HepG2 (cell line): ENCODE measurements at regions not wholly inside any gene's neighbourhood (a gene's known extent, or its start where the extent isn't known, plus 50 kb on each side); places are given as distances from the start of the nearest gene placed in this dataset.

ENCODE experiments used
- ATAC-seq: fragments of 200-7000 bp; cut with Tn5 transposase; 3 replicates; pipeline ENCODE4 v1.9.1; 2020; ENCODE audit warnings: mild to moderate bottlenecking, moderate library complexity
- BruUV-seq: library from RNA; stranded (reverse); fragments of 400-500 nt; replicated peaks from 2 replicates; lab custom pipeline; 2021; lab: Mats Ljungman, UMichigan
- CTCF ChIA-PET: fragments of 300-600 bp; formaldehyde crosslinking; extraction: SDS; loops from one replicate; lab custom pipeline; 2021; ENCODE audit warnings: low total read pairs, inconsistent platforms, low intra/inter-chr PET ratio; lab: Yijun Ruan, JAX
- POLR2A ChIA-PET: fragments of 350-600 bp; sonication (Branson Sonifier 250); formaldehyde crosslinking; loops from one replicate; lab custom pipeline; 2020; ENCODE audit warnings: antibody characterized with exemption, inconsistent platforms; lab: Yijun Ruan, JAX
- DNase-seq: peaks from one replicate; pipeline ENCODE4 v3.0.0-alpha.2; 2015; ENCODE audit warnings: low spot score
- FAIRE-seq: peaks from 3 replicates; lab custom pipeline; 2011; peaks lifted over from hg19 to GRCh38; lab: Jason Lieb, UNC
- H2AFZ ChIP-seq: one replicate; pipeline ENCODE4 v1.6.1; 2011; ENCODE audit warnings: low read length, inconsistent platforms
- H3K27ac ChIP-seq: fragments of 300-600 bp; 3 replicates; pipeline ENCODE4 v1.8.0; 2011; ENCODE audit warnings: mixed run types, mild to moderate bottlenecking, mixed read lengths, low read length, inconsistent platforms; ENCODE audit not compliant: insufficient read depth; ENCODE audit errors: extremely low read length
- H3K27me3 ChIP-seq, 2 experiments: fragments of 200-600 bp in 1 of 2; 2 replicates in 1 of 2; 3 replicates in 1 of 2; pipeline versions ENCODE4 v1.6.0 to v1.8.0; 2011; ENCODE audit warnings: low read length in 2 of 2, mild to moderate bottlenecking in 2 of 2, moderate library complexity in 2 of 2, inconsistent platforms in 1 of 2; ENCODE audit not compliant: insufficient read depth in 2 of 2, control insufficient read depth in 1 of 2
- H3K36me3 ChIP-seq, 2 experiments: fragments of 200-600 bp in 1 of 2; replicated peaks in 1 of 2; 2 replicates in 1 of 2; 3 replicates in 1 of 2; pipeline versions ENCODE4 v1.5.1 to v1.8.0; 2011; ENCODE audit warnings: low read length in 2 of 2, inconsistent platforms in 1 of 2; ENCODE audit not compliant: insufficient read depth in 2 of 2, control insufficient read depth in 1 of 2
- H3K4me1 ChIP-seq: 2 replicates; pipeline ENCODE4 v1.5.1; 2012; ENCODE audit warnings: low read length, inconsistent platforms; ENCODE audit not compliant: insufficient read depth
- H3K4me2 ChIP-seq: 2 replicates; pipeline ENCODE4 v1.6.0; 2011; ENCODE audit warnings: low read depth, low read length, inconsistent platforms
- H3K4me3 ChIP-seq, 3 experiments: fragments of 200-600 bp in 1 of 3; sonication (generic), shearing (Covaris generic) in 1 of 3; replicated peaks in 1 of 3; 2 replicates each; pipeline ENCODE4 v1.5.1; 2011 to 2016; ENCODE audit warnings: low read length in 3 of 3, inconsistent platforms in 2 of 3, low read depth in 2 of 3, mild to moderate bottlenecking in 2 of 3, control low read depth in 1 of 3, mixed read lengths in 1 of 3; ENCODE audit not compliant: insufficient read depth in 1 of 3
- H3K79me2 ChIP-seq: one replicate; pipeline ENCODE4 v1.6.1; 2011; ENCODE audit warnings: low read length, inconsistent platforms; ENCODE audit not compliant: insufficient read depth
- H3K9ac ChIP-seq: 2 replicates; pipeline ENCODE4 v1.6.0; 2011; ENCODE audit warnings: mild to moderate bottlenecking, low read depth, low read length, inconsistent platforms; ENCODE audit not compliant: insufficient read depth
- H3K9me3 ChIP-seq: 2 replicates; pipeline ENCODE4 v1.5.1; 2012; ENCODE audit warnings: mild to moderate bottlenecking, low read length
- H4K20me1 ChIP-seq: 2 replicates; pipeline ENCODE4 v1.6.0; 2011; ENCODE audit warnings: inconsistent platforms, mild to moderate bottlenecking, low read length, moderate library complexity; ENCODE audit not compliant: insufficient read depth
- ATM ChIP-seq: fragments of 450-650 bp; IDR thresholded peaks from 2 replicates; pipeline ENCODE4 v1.7.1; 2017; ENCODE audit warnings: mild to moderate bottlenecking, borderline replicate concordance
- CBFB ChIP-seq: sonication (generic); formaldehyde crosslinking; IDR thresholded peaks from 2 replicates; pipeline ENCODE4 v1.4.0; 2020; ENCODE audit warnings: missing genetic modification reagents
- ELK4 ChIP-seq: sonication (generic); formaldehyde crosslinking; IDR thresholded peaks from 2 replicates; pipeline ENCODE4 v1.9.0; 2021; ENCODE audit warnings: missing genetic modification reagents, borderline replicate concordance
- HNRNPK ChIP-seq: fragments of 200-400 bp; formaldehyde crosslinking; IDR thresholded peaks from 2 replicates; pipeline ENCODE4 v1.6.1; 2018; ENCODE audit warnings: low read length, low read depth, moderate library complexity, mild to moderate bottlenecking; ENCODE audit not compliant: poor library complexity, severe bottlenecking
- MXD3 ChIP-seq: IDR thresholded peaks from 2 replicates; pipeline ENCODE4 v1.6.1; 2016; ENCODE audit warnings: mild to moderate bottlenecking, missing biosample characterization, missing genetic modification reagents
- RFXAP ChIP-seq: sonication (generic); formaldehyde crosslinking; IDR thresholded peaks from 2 replicates; pipeline ENCODE4 v1.4.0; 2020; ENCODE audit warnings: missing genetic modification reagents, borderline replicate concordance
- SP140L ChIP-seq: sonication (generic); formaldehyde crosslinking; IDR thresholded peaks from 2 replicates; pipeline ENCODE4 v1.4.0; 2020; ENCODE audit warnings: missing genetic modification reagents, borderline replicate concordance
- TFAP4 ChIP-seq: sonication (generic); IDR thresholded peaks from 2 replicates; pipeline ENCODE4 v1.6.1; 2016; ENCODE audit warnings: low read depth, borderline replicate concordance
- U2AF2 ChIP-seq: fragments of 200-400 bp; formaldehyde crosslinking; IDR thresholded peaks from 2 replicates; pipeline ENCODE4 v1.6.1; 2017; ENCODE audit warnings: low read depth, mild to moderate bottlenecking, low read length
- XRCC5 ChIP-seq: fragments of 200-400 bp; formaldehyde crosslinking; optimal IDR thresholded peaks from 2 replicates; pipeline ENCODE3; 2017; ENCODE audit warnings: mild to moderate bottlenecking, low read length
- ZBTB7A ChIP-seq: sonication (generic); formaldehyde crosslinking; IDR thresholded peaks from 2 replicates; pipeline ENCODE4 v1.8.0; 2022; ENCODE audit warnings: mild to moderate bottlenecking, missing genetic modification reagents
- ZNF136 ChIP-seq: sonication (generic); formaldehyde crosslinking; IDR thresholded peaks from 2 replicates; pipeline ENCODE4 v1.8.1; 2022; ENCODE audit warnings: low read depth, mild to moderate bottlenecking, moderate library complexity, missing genetic modification reagents
- ZNF180 ChIP-seq: sonication (generic); formaldehyde crosslinking; IDR thresholded peaks from 2 replicates; pipeline ENCODE4 v1.4.0; 2020; ENCODE audit warnings: low read depth, missing genetic modification reagents, borderline replicate concordance
- ZNF34 ChIP-seq: sonication (generic); formaldehyde crosslinking; IDR thresholded peaks from 2 replicates; pipeline ENCODE4 v1.4.0; 2020; ENCODE audit warnings: mild to moderate bottlenecking, missing genetic modification reagents, borderline replicate concordance
- ZNF350 ChIP-seq: sonication (generic); formaldehyde crosslinking; IDR thresholded peaks from 2 replicates; pipeline ENCODE4 v1.4.0; 2020; ENCODE audit warnings: mild to moderate bottlenecking, low read depth, missing genetic modification reagents, borderline replicate concordance
- ZNF543 ChIP-seq: sonication (generic); formaldehyde crosslinking; IDR thresholded peaks from 2 replicates; pipeline ENCODE4 v1.4.0; 2020; ENCODE audit warnings: mild to moderate bottlenecking, missing genetic modification reagents
- ZNF589 ChIP-seq: sonication (generic); formaldehyde crosslinking; conservative IDR thresholded peaks from 2 replicates; pipeline ENCODE4 v1.8.0; 2022; ENCODE audit warnings: mild to moderate bottlenecking, moderate library complexity, missing genetic modification reagents
- ZNF850 ChIP-seq: sonication (generic); formaldehyde crosslinking; conservative IDR thresholded peaks from 2 replicates; pipeline ENCODE4 v1.9.0; 2021; ENCODE audit warnings: mild to moderate bottlenecking, missing genetic modification reagents
- WGBS: methylation state at CpG from one replicate; pipeline ENCODE4 v1.1.6; 2017; ENCODE audit warnings: low lambda C conversion rate; 5-methylcytosine and 5-hydroxymethylcytosine counted together
- in situ Hi-C: cut with HindIII; loops from 2 replicates; pipeline ENCODE4 v1.10.0; 2017; ENCODE audit warnings: low pct_unique_long_range_greater_than_20kb; ENCODE audit not compliant: extremely low pct_ligation_motif_present
- intact Hi-C: fragments of 100-400 bp; cut with micrococcal nuclease; formaldehyde crosslinking; loops from one replicate; pipeline ENCODE4 v1.10.0; 2022; ENCODE audit not compliant: unreplicated experiment

GRCh38 chr11:28417601-28418323, 309.6 kb downstream of the METTL15 start:
- H4K20me1 ChIP-seq = no peaks in the 10 kb centered on the region
- ATAC-seq = no peak
- POLR2A ChIA-PET = no interaction called here
- no peak overlapping the region for H3K4me2 ChIP-seq
- H3K9me3 ChIP-seq = no peaks in the 10 kb centered on the region
- no peaks in the 10 kb centered on the region for H3K4me1 ChIP-seq
- H3K9ac ChIP-seq = no peak overlapping the region
- H2AFZ ChIP-seq = no peak overlapping the region
- CTCF ChIA-PET = no interaction called here
- 59% methylated on average over 5 of the region's 5 CpGs for WGBS
- BruUV-seq = no TSS peak
- H3K27me3 ChIP-seq = no peaks in the 10 kb centered on the region
- H3K36me3 ChIP-seq = no peaks in the 10 kb centered on the region
- in situ Hi-C loops = no loop called here
- no peak for DNase-seq
- TF ChIP-seq RFXAP (CRISPR knock-in tag) (no peak), TFAP4 (no peak), ZBTB7A (no peak), ATM (no peak), ZNF34 (CRISPR knock-in tag) (no peak), ZNF543 (no peak)
- FAIRE-seq = no peak
- H3K4me3 ChIP-seq = no peak overlapping the region
- H3K27ac ChIP-seq = no peak overlapping the region
- intact Hi-C loops = no loop called here
- no peaks in the 10 kb centered on the region for H3K79me2 ChIP-seq

- H3K36me3 ChIP-seq = no peaks in the 10 kb centered on the region
- no peak overlapping the region for H3K27ac ChIP-seq
- H3K9me3 ChIP-seq = no peaks in the 10 kb centered on the region
- CTCF ChIA-PET = no interaction called here
- DNase-seq (no peak), FAIRE-seq (no peak), ATAC-seq (no peak)
- no peak overlapping the region for H2AFZ ChIP-seq
- H3K4me1 ChIP-seq = no peaks in the 10 kb centered on the region
- intact Hi-C loops = no loop called here
- no peak overlapping the region for H3K9ac ChIP-seq
- no peak overlapping the region for H3K4me2 ChIP-seq
- no peak overlapping the region for H3K4me3 ChIP-seq
- H3K79me2 ChIP-seq = no peaks in the 10 kb centered on the region
- no peaks in the 10 kb centered on the region for H3K27me3 ChIP-seq
- BruUV-seq = no TSS peak
- POLR2A ChIA-PET = no interaction called here
- H4K20me1 ChIP-seq = no peaks in the 10 kb centered on the region
- in situ Hi-C loops = no loop called here
- no peak for TF ChIP-seq ZNF350 (CRISPR knock-in tag)
- no peak for TF ChIP-seq HNRNPK
- TF ChIP-seq SP140L (CRISPR knock-in tag) = no peak
- TF ChIP-seq U2AF2 = no peak
- TF ChIP-seq ZNF589 (CRISPR knock-in tag) = no peak
- TF ChIP-seq RFXAP (CRISPR knock-in tag) = no peak
- TF ChIP-seq CBFB (CRISPR knock-in tag) = no peak
- no peak for TF ChIP-seq ZNF136
- TF ChIP-seq ELK4 (CRISPR knock-in tag) = no peak
- no peak for TF ChIP-seq ZNF180 (CRISPR knock-in tag)
- TF ChIP-seq XRCC5 = no peak
- TF ChIP-seq ZNF850 (CRISPR knock-in tag) = no peak
- TF ChIP-seq MXD3 = no peak
These were observed 303.8 kb downstream of the METTL15 start for GRCh38 chr11:28412029-28412428.
